ENCODE measurements at regions not wholly inside any gene's neighbourhood (a gene's known extent, or its start where the extent isn't known, plus 50 kb on each side); places are given as distances from the start of the nearest gene placed in this dataset.

DNA sequence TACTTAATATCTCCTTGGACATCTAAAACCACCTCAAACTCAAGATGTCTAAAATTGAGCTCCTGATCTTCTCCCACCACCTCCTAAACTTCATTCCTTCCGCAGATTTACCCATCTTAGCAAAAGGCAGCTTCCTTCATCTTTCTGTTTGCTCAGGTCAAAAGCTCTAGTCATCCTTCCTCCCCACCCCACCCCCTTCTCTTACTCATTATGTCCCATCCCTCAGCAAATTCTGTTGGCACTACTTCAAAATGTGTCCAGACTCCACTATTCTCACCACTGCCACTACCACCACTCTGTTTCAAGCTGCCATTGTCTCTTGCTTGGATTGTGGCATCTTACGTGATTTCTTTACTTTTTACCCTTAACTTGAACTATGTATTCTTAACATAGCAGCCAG is 59.2 kb upstream of the ZDHHC17 start:
- no peak overlapping the region for H3K4me3 ChIP-seq
- no peaks in the 10 kb centered on the region for H3K36me3 ChIP-seq
- no peak for TF ChIP-seq POLR2AphosphoS5 (IDR thresholded peaks at IDR 0.05)
- TF ChIP-seq, protein P1, sequence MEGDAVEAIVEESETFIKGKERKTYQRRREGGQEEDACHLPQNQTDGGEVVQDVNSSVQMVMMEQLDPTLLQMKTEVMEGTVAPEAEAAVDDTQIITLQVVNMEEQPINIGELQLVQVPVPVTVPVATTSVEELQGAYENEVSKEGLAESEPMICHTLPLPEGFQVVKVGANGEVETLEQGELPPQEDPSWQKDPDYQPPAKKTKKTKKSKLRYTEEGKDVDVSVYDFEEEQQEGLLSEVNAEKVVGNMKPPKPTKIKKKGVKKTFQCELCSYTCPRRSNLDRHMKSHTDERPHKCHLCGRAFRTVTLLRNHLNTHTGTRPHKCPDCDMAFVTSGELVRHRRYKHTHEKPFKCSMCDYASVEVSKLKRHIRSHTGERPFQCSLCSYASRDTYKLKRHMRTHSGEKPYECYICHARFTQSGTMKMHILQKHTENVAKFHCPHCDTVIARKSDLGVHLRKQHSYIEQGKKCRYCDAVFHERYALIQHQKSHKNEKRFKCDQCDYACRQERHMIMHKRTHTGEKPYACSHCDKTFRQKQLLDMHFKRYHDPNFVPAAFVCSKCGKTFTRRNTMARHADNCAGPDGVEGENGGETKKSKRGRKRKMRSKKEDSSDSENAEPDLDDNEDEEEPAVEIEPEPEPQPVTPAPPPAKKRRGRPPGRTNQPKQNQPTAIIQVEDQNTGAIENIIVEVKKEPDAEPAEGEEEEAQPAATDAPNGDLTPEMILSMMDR (IDR thresholded peaks at IDR 0.05 in 8 of 11, conservative IDR thresholded peaks at IDR 0.05 in 3 of 11) = no peak
- no peak for TF ChIP-seq POLR2A (IDR thresholded peaks at IDR 0.05)
- no peak overlapping the region for H3K27ac ChIP-seq
- no peak for DNase-seq
- peaks cover 0 to 5% (median 0%) of the 10 kb centered on the region in 6 donors for H3K4me1 ChIP-seq
- intact Hi-C loops (cut with DNase I; ENCODE audit: low total_unique reads) = no loop called here
- H3K9me3 ChIP-seq = no peaks in the 10 kb centered on the region
- 47 to 97% (median 75%) methylated on average over 2 of the region's 2 CpGs for WGBS, 5 donors
- no peaks in the 10 kb centered on the region for H3K27me3 ChIP-seq (replicated peaks in 1 of 7)

DNA sequence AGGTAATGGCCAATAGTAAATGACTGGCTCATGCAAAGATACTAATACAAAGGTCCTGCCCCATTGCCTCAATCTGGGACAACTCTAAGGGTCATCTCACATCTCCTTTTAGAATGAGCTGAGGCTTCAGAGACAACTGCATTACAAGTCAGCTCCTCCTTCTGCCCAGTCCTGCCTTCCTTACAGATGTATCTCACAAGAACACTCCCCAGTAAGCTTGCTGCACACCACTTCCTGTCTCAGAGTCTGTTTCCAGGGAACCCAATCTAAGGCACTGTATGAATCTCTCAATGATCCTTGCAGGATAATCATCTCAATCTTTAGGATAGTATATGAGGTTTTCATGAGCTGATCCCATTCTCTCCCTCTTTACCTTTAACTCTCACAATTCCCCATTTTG is 57.8 kb upstream of the ZDHHC17 start:
- Histone ChIP-seq H3K9me3 (no peaks in the 10 kb centered on the region), H3K27me3 (replicated peaks in 1 of 7) (no peaks in the 10 kb centered on the region), H3K4me1 (peaks cover 0 to 5% (median 0%) of the 10 kb centered on the region in 6 donors), H3K27ac (no peak overlapping the region), H3K4me3 (no peak overlapping the region), H3K36me3 (no peaks in the 10 kb centered on the region)
- TF ChIP-seq, protein P1 (IDR thresholded peaks at IDR 0.05 in 8 of 11, conservative IDR thresholded peaks at IDR 0.05 in 3 of 11) = no peak
- TF ChIP-seq POLR2AphosphoS5 (IDR thresholded peaks at IDR 0.05) (no peak), POLR2A (IDR thresholded peaks at IDR 0.05) (no peak)
- DNase-seq = no peak
- intact Hi-C loops (cut with DNase I; ENCODE audit: low total_unique reads) = no loop called here

DNA sequence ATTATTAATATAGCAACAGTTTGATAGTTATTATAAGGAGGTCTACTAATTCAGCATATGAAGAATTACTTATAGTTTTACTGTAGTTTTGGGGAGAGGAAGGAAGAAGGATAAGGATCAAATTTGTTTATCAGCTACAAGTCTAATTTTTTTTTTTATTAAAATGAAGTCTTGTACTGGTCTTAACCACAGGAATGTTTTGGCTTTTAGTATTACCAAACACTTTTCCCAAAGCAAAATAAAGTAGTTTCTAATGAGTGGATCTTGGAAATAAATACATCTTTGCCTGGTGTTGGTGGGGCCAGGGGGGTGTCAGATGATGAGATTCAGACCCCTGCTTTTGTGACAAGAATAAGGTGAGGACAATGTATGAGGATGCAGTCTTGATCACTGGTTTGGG is 57.2 kb upstream of the ZDHHC17 start:
- no peak for TF ChIP-seq POLR2A (IDR thresholded peaks at IDR 0.05)
- TF ChIP-seq POLR2AphosphoS5 (IDR thresholded peaks at IDR 0.05) = no peak
- TF ChIP-seq, protein P1 (IDR thresholded peaks at IDR 0.05 in 8 of 11, conservative IDR thresholded peaks at IDR 0.05 in 3 of 11) = no peak
- intact Hi-C loops (cut with DNase I; ENCODE audit: low total_unique reads) = no loop called here

GRCh38 chr12:76707772-76708171 is 56.1 kb upstream of the ZDHHC17 start:
- TF ChIP-seq, protein P1 (IDR thresholded peaks at IDR 0.05 in 8 of 11, conservative IDR thresholded peaks at IDR 0.05 in 3 of 11) = no peak
- TF ChIP-seq POLR2A (IDR thresholded peaks at IDR 0.05) = no peak
- TF ChIP-seq POLR2AphosphoS5 (IDR thresholded peaks at IDR 0.05) = no peak
- Histone ChIP-seq H3K36me3 (no peaks in the 10 kb centered on the region), H3K9me3 (no peaks in the 10 kb centered on the region), H3K27ac (no peak overlapping the region), H3K4me1 (peaks cover 0 to 5% (median 0%) of the 10 kb centered on the region in 6 donors), H3K4me3 (no peak overlapping the region), H3K27me3 (replicated peaks in 1 of 7) (no peaks in the 10 kb centered on the region)
- no peak for DNase-seq
- intact Hi-C loops (cut with DNase I; ENCODE audit: low total_unique reads) = no loop called here
- WGBS, 5 donors = 85 to 91% (median 87%) methylated on average over 4 of the region's 4 CpGs

More for the DNA sequence above, 57.2 kb upstream of the ZDHHC17 start:
- H3K36me3 ChIP-seq = no peaks in the 10 kb centered on the region
- H3K9me3 ChIP-seq = no peaks in the 10 kb centered on the region
- no peak overlapping the region for H3K27ac ChIP-seq
- H3K27me3 ChIP-seq (replicated peaks in 1 of 7) = no peaks in the 10 kb centered on the region
- peaks cover 0 to 5% (median 0%) of the 10 kb centered on the region in 6 donors for H3K4me1 ChIP-seq
- no peak overlapping the region for H3K4me3 ChIP-seq
- DNase-seq = no peak

All from spleen (tissue), 11 donors.